Activated B cell treated with CpG ODN at 0.5 μM for 24 hours (primary cell): ENCODE measurements at regions not wholly inside any gene's neighbourhood (a gene's known extent, or its start where the extent isn't known, plus 50 kb on each side); places are given as distances from the start of the nearest gene placed in this dataset.

Experiments used
- ATAC-seq: fragments of 200-7000 bp; cut with Tn5 transposase; one replicate; pipeline ENCODE4 v1.10.0; 2021; ENCODE audit warnings: low read depth, mild to moderate bottlenecking, moderate library complexity
- CTCF ChIA-PET: fragments of 350-600 bp; sonication (Branson Sonifier 250); formaldehyde crosslinking; loops from one replicate; lab custom pipeline; 2021; ENCODE audit warnings: antibody characterized with exemption; lab: Charles Lee
- POLR2A ChIA-PET: fragments of 350-600 bp; sonication (Branson Sonifier 250); formaldehyde crosslinking; loops from one replicate; lab custom pipeline; 2021; ENCODE audit warnings: antibody characterized with exemption; lab: Charles Lee
- DNase-seq: peaks from one replicate; pipeline ENCODE4 v3.0.0; 2022
- H3K27ac Mint-ChIP-seq: one replicate; pipeline ENCODE4 v1.8.0; 2020; ENCODE audit warnings: mixed read lengths
- H3K27me3 Mint-ChIP-seq: one replicate; pipeline ENCODE4 v1.8.0; 2021; ENCODE audit warnings: mixed read lengths
- H3K36me3 Mint-ChIP-seq: one replicate; pipeline ENCODE4 v1.8.0; 2021; ENCODE audit warnings: low read depth, mixed read lengths
- H3K4me1 Mint-ChIP-seq: one replicate; pipeline ENCODE4 v1.8.0; 2021; ENCODE audit warnings: mixed read lengths
- H3K4me3 Mint-ChIP-seq: one replicate; pipeline ENCODE4 v1.8.0; 2020; ENCODE audit warnings: mild to moderate bottlenecking, mixed read lengths
- H3K9me3 Mint-ChIP-seq: one replicate; pipeline ENCODE4 v1.8.0; 2020; ENCODE audit warnings: mixed read lengths
- intact Hi-C: fragments of 100-400 bp; cut with micrococcal nuclease; formaldehyde crosslinking; loops from one replicate; pipeline ENCODE4 v1.15.1; 2024
- TF ChIP-seq, protein P1 (sequence below): fragments of 200-600 bp; IDR thresholded peaks from one replicate; pipeline ENCODE4 v1.8.0; 2022; ENCODE audit warnings: antibody characterized with exemption, mild to moderate bottlenecking

DNA sequence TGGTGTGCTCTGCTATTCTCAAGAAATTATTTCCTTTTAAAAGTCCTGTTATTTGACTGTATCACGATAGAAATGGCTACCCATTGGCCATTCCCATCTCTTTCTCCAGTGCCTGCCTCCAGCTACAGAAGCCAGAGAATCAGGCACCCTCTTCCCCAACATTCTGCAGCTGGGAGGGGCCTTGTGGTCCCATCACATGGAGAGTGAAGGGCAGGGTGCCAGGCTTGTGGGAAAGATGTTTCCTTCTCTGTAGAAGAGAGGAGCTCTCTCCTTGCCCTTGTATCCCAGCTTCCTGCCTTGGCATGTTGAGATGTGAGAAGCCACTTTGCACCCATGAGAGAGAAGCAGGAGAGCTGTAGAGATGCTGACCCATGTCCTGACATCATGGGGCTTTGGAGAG lies 465.0 kb downstream of the MTRR start:
- POLR2A ChIA-PET = no interaction called here
- H3K27me3 Mint-ChIP-seq = no peaks in the 10 kb centered on the region
- no peak overlapping the region for H3K4me3 Mint-ChIP-seq
- intact Hi-C loops = no loop called here
- H3K9me3 Mint-ChIP-seq = no peaks in the 10 kb centered on the region
- no peak for DNase-seq
- H3K36me3 Mint-ChIP-seq = no peaks in the 10 kb centered on the region
- no peaks in the 10 kb centered on the region for H3K4me1 Mint-ChIP-seq
- ATAC-seq = no peak
- CTCF ChIA-PET = no interaction called here
- TF ChIP-seq, protein P1, sequence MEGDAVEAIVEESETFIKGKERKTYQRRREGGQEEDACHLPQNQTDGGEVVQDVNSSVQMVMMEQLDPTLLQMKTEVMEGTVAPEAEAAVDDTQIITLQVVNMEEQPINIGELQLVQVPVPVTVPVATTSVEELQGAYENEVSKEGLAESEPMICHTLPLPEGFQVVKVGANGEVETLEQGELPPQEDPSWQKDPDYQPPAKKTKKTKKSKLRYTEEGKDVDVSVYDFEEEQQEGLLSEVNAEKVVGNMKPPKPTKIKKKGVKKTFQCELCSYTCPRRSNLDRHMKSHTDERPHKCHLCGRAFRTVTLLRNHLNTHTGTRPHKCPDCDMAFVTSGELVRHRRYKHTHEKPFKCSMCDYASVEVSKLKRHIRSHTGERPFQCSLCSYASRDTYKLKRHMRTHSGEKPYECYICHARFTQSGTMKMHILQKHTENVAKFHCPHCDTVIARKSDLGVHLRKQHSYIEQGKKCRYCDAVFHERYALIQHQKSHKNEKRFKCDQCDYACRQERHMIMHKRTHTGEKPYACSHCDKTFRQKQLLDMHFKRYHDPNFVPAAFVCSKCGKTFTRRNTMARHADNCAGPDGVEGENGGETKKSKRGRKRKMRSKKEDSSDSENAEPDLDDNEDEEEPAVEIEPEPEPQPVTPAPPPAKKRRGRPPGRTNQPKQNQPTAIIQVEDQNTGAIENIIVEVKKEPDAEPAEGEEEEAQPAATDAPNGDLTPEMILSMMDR = no peak
- no peak overlapping the region for H3K27ac Mint-ChIP-seq

DNA sequence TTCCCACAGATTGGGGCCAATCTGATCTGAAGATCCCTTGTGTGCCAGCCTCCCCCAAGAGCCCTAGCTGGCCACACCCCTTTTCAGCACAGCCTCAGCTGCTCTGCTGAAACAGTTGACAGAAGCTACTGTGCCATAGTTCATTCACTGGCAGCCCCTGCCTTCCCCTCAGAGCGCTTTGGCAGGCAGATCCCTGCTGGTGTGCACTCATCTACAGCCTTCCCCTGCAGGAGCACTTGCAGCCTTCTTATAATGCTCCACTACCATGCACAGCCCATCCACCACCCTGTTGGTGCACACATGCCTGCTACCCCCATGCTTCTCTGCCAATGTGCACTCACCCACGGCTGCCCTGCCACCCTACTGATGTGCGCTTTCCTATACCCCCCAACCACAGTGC lies 471.3 kb downstream of the MTRR start:
- ChIA-PET CTCF (no interaction called here), POLR2A (no interaction called here)
- Mint-ChIP-seq H3K9me3 (no peaks in the 10 kb centered on the region), H3K4me1 (no peaks in the 10 kb centered on the region), H3K27ac (no peak overlapping the region), H3K27me3 (peaks cover 2% of the 10 kb centered on the region), H3K4me3 (no peak overlapping the region), H3K36me3 (no peaks in the 10 kb centered on the region)
- ATAC-seq = no peak
- TF ChIP-seq, protein P1 = no peak
- DNase-seq = no peak
- intact Hi-C loops = no loop called here

DNA sequence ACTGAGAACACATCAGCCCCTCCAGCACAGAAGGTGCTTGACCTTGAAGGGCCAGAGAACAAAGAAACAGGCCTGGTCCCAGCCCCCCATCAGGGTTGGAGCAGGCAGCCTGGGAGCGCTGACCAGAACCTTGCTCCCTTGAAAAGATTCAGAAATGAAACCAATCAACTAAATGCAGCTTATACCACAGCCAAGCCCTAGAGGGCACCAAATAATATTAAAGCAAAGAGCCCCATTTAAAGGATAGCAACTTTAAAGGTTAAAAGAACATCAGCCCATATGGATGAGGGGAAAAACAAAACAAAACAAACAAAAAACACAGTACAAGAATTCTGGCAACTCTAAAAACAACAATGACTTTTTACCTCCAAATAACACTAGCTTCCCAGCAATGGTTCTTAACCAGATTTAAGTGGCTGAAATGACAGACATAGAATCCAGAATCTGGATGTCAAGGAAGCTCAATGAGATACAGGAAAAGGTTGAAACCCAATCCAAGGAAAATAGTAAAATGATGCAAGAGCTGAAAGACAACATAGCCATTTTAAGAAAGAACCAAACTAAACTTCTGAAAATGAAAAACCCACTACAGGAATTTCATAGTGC lies 471.9 kb downstream of the MTRR start:
- intact Hi-C loops = no loop called here
- no peak for DNase-seq
- no peak overlapping the region for H3K4me3 Mint-ChIP-seq
- H3K9me3 Mint-ChIP-seq = no peaks in the 10 kb centered on the region
- TF ChIP-seq, protein P1 = no peak
- no peaks in the 10 kb centered on the region for H3K4me1 Mint-ChIP-seq
- H3K36me3 Mint-ChIP-seq = no peaks in the 10 kb centered on the region
- H3K27me3 Mint-ChIP-seq = peaks cover 2% of the 10 kb centered on the region
- CTCF ChIA-PET = interaction anchor here (0.9 kb wide), 1 partner anchor 10 kb away, joined by 3 read pairs; no protein-coding TSS in a partner anchor
- ATAC-seq = no peak
- POLR2A ChIA-PET = no interaction called here
- H3K27ac Mint-ChIP-seq = no peak overlapping the region

DNA sequence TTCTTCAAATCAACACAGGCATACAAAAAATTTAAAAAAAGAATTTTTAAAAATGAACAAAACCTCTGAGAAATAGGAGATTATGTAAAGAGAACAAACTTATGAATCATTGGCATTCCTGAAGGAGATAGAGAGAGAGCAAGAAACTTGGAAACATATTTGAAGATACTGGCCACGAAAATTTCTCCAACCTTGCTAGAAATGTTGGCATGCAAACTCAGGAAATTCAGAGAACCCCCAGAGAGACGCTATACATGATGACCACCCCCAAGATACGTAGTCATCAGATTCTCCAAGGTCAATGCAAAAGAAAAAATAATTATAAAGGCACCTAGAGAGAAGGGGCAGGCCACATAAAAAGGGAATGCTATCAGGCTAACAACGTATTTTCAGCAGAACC lies 472.5 kb downstream of the MTRR start:
- no peaks in the 10 kb centered on the region for H3K36me3 Mint-ChIP-seq
- peaks cover 2% of the 10 kb centered on the region for H3K27me3 Mint-ChIP-seq
- no peaks in the 10 kb centered on the region for H3K9me3 Mint-ChIP-seq
- DNase-seq (no peak), ATAC-seq (no peak)
- CTCF ChIA-PET = interaction anchor here (0.9 kb wide), 1 partner anchor 10 kb away, joined by 3 read pairs; no protein-coding TSS in a partner anchor
- TF ChIP-seq, protein P1 = no peak
- intact Hi-C loops = no loop called here
- H3K4me1 Mint-ChIP-seq = no peaks in the 10 kb centered on the region
- no peak overlapping the region for H3K4me3 Mint-ChIP-seq
- POLR2A ChIA-PET = no interaction called here
- no peak overlapping the region for H3K27ac Mint-ChIP-seq

DNA sequence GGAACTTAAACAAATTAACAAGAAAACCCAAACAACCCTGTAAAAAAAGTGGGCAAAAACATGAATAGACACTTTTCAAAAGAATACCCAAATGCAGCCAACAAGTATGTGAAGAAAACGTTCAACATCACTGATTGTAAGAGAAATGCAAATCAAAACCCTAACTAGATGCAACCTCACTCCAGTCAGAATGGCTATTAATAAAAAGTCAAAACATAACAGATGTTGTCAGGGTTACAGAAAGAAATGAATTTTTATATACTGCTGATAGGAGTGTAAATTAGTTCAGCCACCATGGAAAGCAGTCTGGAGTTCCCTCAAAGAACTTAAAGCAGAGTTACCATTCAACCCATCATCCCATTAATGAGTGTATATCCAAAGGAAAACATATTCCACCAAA lies 479.0 kb downstream of the MTRR start:
- ChIA-PET POLR2A (no interaction called here), CTCF (no interaction called here)
- peaks cover 2% of the 10 kb centered on the region for H3K9me3 Mint-ChIP-seq
- TF ChIP-seq, protein P1 = no peak
- no peak overlapping the region for H3K27ac Mint-ChIP-seq
- peaks cover 2% of the 10 kb centered on the region for H3K4me1 Mint-ChIP-seq
- no peaks in the 10 kb centered on the region for H3K27me3 Mint-ChIP-seq
- no peak for DNase-seq
- intact Hi-C loops = no loop called here
- H3K36me3 Mint-ChIP-seq = no peaks in the 10 kb centered on the region
- H3K4me3 Mint-ChIP-seq = no peak overlapping the region
- no peak for ATAC-seq
